GM18520 (cell line): ENCODE measurements at regions not wholly inside any gene's neighbourhood (a gene's known extent, or its start where the extent isn't known, plus 50 kb on each side); places are given as distances from the start of the nearest gene placed in this dataset.
"Not testable (repeated sequence)": the region's sequence is repeated elsewhere in the genome, so short reads cannot be mapped to it uniquely, and the experiment has no call there.

Source experiments
- ATAC-seq: cut with Tn5 transposase; IDR thresholded peaks from one replicate; pipeline ENCODE4 v1.9.1; 2021; ENCODE audit not compliant: unreplicated experiment

GRCh38 chr4:33746979-33747378 is 2497.3 kb downstream of the ARAP2 start:
- peak; percentile 59 for ATAC-seq

DNA sequence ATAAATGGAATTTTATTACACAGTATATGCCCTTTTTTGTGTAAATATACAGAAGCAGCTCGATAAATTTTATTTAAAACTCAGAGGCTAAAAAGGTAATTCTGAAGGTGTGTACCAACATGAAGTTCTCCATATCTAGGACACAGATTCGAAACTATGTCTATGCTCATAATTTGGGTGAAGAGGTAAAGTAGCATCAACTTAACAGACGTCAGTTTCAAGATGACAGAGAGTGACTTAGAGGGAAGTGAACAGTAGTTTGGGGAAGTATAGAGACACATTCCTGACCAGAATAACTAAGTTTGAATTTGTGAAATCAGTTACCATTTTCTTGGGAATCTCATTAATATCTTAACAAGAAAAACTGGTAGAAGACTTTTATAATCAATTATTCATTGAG is 2493.3 kb downstream of the ARAP2 start:
- ATAC-seq, result no peak

- no peak for ATAC-seq
These were observed 2471.7 kb downstream of the ARAP2 start for GRCh38 chr4:33772582-33772981.

GRCh38 chr4:33780952-33781791 is 2463.1 kb downstream of the ARAP2 start:
- ATAC-seq, result no peak

- no peak for ATAC-seq
These were observed 2458.5 kb downstream of the ARAP2 start for GRCh38 chr4:33785843-33786242.

- ATAC-seq, result no peak
These were observed 2441.7 kb downstream of the ARAP2 start for GRCh38 chr4:33802578-33802977.

- no peak for ATAC-seq
These were observed 2418.6 kb downstream of the ARAP2 start for GRCh38 chr4:33825685-33826084.

GRCh38 chr4:33829356-33829755 is 2415.0 kb downstream of the ARAP2 start:
- not testable (repeated sequence) for ATAC-seq

DNA sequence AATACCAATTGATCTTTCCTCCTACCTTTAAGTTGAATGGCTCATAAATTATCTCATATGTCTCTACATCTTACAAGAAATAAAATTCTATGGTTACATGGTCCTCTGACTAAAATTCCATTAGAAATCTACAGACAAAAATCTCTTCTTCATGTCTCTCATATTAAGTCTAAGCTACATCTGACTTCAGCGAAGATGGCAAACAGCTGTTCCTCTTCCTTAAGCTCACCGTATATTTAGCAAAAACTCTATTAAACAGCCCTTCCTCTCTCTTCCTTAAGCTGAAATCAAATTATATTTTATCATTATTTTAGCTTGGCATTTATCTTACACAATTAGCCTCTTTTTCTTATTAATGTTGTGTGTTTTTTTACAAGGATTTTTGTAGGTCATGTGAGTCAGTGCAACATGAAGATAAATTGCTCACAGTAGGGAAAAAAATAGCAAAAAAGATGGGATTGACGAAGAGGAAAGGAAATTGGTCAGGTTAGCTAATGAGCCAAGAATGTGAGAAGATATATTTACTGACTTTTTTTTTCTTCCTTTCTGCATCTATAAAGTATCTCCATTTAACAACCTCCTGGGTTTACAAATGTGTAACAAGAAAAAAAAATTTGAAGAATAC is 2412.8 kb downstream of the ARAP2 start:
- ATAC-seq, result no peak

DNA sequence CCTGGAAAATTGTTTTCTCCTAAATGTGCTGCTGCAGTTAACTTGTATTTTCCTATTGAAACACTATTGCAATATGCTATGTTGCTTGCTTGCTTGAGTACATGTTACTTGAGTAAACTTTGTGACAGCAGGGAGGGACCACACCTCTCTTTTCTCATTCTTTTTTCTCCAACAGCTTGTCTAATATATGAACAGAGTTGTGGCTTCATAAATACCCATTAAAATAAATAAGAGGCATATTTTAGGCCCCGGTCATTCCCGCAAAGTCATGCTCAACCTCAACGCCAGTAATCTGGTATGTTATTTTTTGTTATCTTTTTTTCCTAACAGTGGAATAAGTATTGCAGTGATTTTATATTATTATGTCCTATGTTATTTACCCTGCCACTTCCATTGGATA is 2408.6 kb downstream of the ARAP2 start:
- ATAC-seq, result not testable (repeated sequence)

GRCh38 chr4:33837043-33837838 is 2407.1 kb downstream of the ARAP2 start:
- ATAC-seq, result no peak

GRCh38 chr4:33841120-33841519 is 2403.2 kb downstream of the ARAP2 start:
- ATAC-seq, result no peak

DNA sequence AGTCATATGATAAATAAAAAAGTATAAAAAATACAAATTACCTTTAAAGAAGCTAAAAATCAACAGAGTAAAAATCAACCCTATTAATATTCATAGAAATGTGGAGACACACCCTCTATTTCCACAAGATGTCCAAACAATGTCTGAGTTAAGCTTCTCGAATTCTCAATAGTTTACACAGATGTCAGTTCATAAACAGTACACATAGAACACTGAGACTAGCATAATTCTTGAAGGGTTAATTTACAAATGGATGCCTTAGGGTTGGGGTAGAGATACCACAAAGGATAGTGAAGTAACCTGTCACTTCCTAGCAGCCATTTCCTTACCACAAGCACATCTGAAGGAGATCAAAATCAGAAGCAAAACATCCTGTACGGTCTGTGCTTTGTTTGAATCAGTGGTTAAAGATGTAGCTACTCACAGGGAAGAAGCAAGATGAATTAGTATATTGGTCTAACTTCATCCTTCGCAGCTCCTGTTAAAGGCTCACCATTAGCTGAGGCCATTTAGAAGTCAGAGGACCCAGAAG is 2393.9 kb downstream of the ARAP2 start:
- no peak for ATAC-seq

GRCh38 chr4:33853670-33854069 is 2390.6 kb downstream of the ARAP2 start:
- not testable (repeated sequence) for ATAC-seq

- ATAC-seq, result no peak
These were observed 2379.9 kb downstream of the ARAP2 start for GRCh38 chr4:33864290-33864859.

DNA sequence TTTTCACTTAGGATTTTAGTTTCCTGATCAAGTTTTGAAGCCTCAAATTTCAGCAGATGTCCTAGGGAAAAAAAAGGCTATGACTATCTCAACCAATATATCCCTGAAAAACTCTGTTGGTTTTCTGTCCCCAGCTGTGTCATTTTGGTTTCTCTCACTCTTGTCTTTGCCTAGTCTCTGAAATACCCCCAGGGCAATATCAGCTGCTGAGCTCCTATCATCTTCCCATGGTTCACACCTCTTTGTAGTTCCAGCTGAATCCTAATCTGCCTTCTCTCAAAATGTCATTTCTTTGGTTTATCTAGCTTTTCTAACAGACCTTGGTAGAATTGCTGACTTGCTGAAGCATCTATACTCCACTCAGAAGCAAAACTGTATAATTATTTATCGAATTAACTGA is 2370.5 kb downstream of the ARAP2 start:
- no peak for ATAC-seq

DNA sequence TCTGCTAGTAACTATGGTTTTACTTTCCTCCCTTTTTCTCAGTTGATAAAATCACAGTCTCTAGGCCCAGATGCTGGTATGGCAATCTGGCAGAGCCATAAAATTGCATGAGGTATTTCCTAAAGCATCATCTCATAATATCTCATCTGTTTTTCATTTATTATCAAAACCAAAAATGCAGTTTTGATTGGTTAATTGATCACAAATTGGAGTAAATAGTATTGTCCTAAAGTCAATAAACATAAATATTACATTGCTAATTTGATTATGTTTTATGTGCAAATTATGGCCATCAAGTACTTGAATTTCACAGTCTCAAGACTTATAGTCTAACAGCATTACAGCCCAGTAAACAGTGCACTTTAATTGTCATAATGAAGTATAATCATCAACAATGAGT is 2365.6 kb downstream of the ARAP2 start:
- ATAC-seq, result no peak

- no peak for ATAC-seq
These were observed 2363.1 kb downstream of the ARAP2 start for GRCh38 chr4:33881176-33881575.

- no peak for ATAC-seq
These were observed 2361.9 kb downstream of the ARAP2 start for GRCh38 chr4:33882246-33882990.

- no peak for ATAC-seq
These were observed 2361.2 kb downstream of the ARAP2 start for GRCh38 chr4:33883111-33883510.
